Stimulated activated effector memory CD8-positive, alpha-beta T cell treated with anti-CD3 and anti-CD28 coated beads, Interleukin-12 subunit alpha, Interleukin-12 subunit beta, amount 100 ng/mL, for 72 hours (primary cell): ENCODE measurements at regions not wholly inside any gene's neighbourhood (a gene's known extent, or its start where the extent isn't known, plus 50 kb on each side); places are given as distances from the start of the nearest gene placed in this dataset.

ENCODE experiments used
- ATAC-seq: fragments of 150-1000 bp; cut with Tn5 transposase; 2 replicates; pipeline ENCODE4 v1.10.0; 2021
- DNase-seq, 2 donors: peaks; one replicate each; pipeline ENCODE4 v3.0.0; 2021 to 2022; ENCODE audit warnings: low spot score in 2 of 2
- H3K27ac Mint-ChIP-seq: one replicate; pipeline ENCODE4 v1.8.0; 2022; ENCODE audit warnings: mild to moderate bottlenecking, mixed read lengths
- H3K36me3 Mint-ChIP-seq: one replicate; pipeline ENCODE4 v1.8.0; 2022; ENCODE audit warnings: mild to moderate bottlenecking, mixed read lengths
- H3K4me1 Mint-ChIP-seq: one replicate; pipeline ENCODE4 v1.8.0; 2022; ENCODE audit warnings: mixed read lengths
- H3K4me3 Mint-ChIP-seq: one replicate; pipeline ENCODE4 v1.8.0; 2022; ENCODE audit warnings: mild to moderate bottlenecking, mixed read lengths
- H3K9me3 Mint-ChIP-seq: one replicate; pipeline ENCODE4 v1.8.0; 2022; ENCODE audit warnings: mixed read lengths

GRCh38 chr2:55108456-55109160, 58.4 kb upstream of the RTN4 start:
- no peak for DNase-seq
- Mint-ChIP-seq H3K36me3 (no peaks in the 10 kb centered on the region), H3K9me3 (no peaks in the 10 kb centered on the region), H3K27ac (no peak overlapping the region), H3K4me3 (no peak overlapping the region), H3K4me1 (no peaks in the 10 kb centered on the region)
- no peak for ATAC-seq

GRCh38 chr2:55107436-55107835, 57.2 kb upstream of the RTN4 start:
- no peaks in the 10 kb centered on the region for H3K4me1 Mint-ChIP-seq
- H3K27ac Mint-ChIP-seq = no peak overlapping the region
- no peak for DNase-seq
- H3K9me3 Mint-ChIP-seq = no peaks in the 10 kb centered on the region
- no peak for ATAC-seq
- H3K36me3 Mint-ChIP-seq = no peaks in the 10 kb centered on the region
- H3K4me3 Mint-ChIP-seq = no peak overlapping the region

- no peaks in the 10 kb centered on the region for H3K36me3 Mint-ChIP-seq
- no peak overlapping the region for H3K27ac Mint-ChIP-seq
- no peak for DNase-seq
- ATAC-seq = no peak
- H3K9me3 Mint-ChIP-seq = no peaks in the 10 kb centered on the region
- H3K4me3 Mint-ChIP-seq = no peak overlapping the region
- H3K4me1 Mint-ChIP-seq = no peaks in the 10 kb centered on the region
Observed at GRCh38 chr2:55106148-55106547, 55.9 kb upstream of the RTN4 start.

GRCh38 chr2:55105456-55105855, 55.2 kb upstream of the RTN4 start:
- ATAC-seq = no peak
- Mint-ChIP-seq H3K4me1 (no peaks in the 10 kb centered on the region), H3K4me3 (no peak overlapping the region), H3K27ac (no peak overlapping the region), H3K36me3 (no peaks in the 10 kb centered on the region), H3K9me3 (no peaks in the 10 kb centered on the region)
- no peak for DNase-seq

- ATAC-seq = no peak
- no peak overlapping the region for H3K27ac Mint-ChIP-seq
- DNase-seq = no peak
- no peak overlapping the region for H3K4me3 Mint-ChIP-seq
- H3K4me1 Mint-ChIP-seq = no peaks in the 10 kb centered on the region
- no peaks in the 10 kb centered on the region for H3K36me3 Mint-ChIP-seq
- H3K9me3 Mint-ChIP-seq = no peaks in the 10 kb centered on the region
Observed at GRCh38 chr2:55103046-55103445, 52.8 kb upstream of the RTN4 start.

GRCh38 chr2:55102056-55102812, 52.0 kb upstream of the RTN4 start:
- DNase-seq = no peak

GRCh38 chr2:55101466-55101865, 51.2 kb upstream of the RTN4 start:
- Mint-ChIP-seq H3K4me1 (no peaks in the 10 kb centered on the region), H3K36me3 (no peaks in the 10 kb centered on the region), H3K27ac (no peak overlapping the region), H3K9me3 (no peaks in the 10 kb centered on the region), H3K4me3 (no peak overlapping the region)
- DNase-seq = no peak
- no peak for ATAC-seq

More at GRCh38 chr2:55102056-55102812, 52.0 kb upstream of the RTN4 start:
- Mint-ChIP-seq H3K9me3 (no peaks in the 10 kb centered on the region), H3K4me1 (no peaks in the 10 kb centered on the region), H3K4me3 (no peak overlapping the region), H3K36me3 (no peaks in the 10 kb centered on the region), H3K27ac (no peak overlapping the region)
- ATAC-seq = no peak

GRCh38 chr2:55099878-55100820, 49.9 kb upstream of the RTN4 start:
- Mint-ChIP-seq H3K36me3 (no peaks in the 10 kb centered on the region), H3K27ac (peak overlapping the region; percentile 8), H3K4me3 (no peak overlapping the region), H3K4me1 (no peaks in the 10 kb centered on the region), H3K9me3 (no peaks in the 10 kb centered on the region)
- DNase-seq (no peak), ATAC-seq (no peak)
